GM12891 (cell line): ENCODE measurements at regions not wholly inside any gene's neighbourhood (a gene's known extent, or its start where the extent isn't known, plus 50 kb on each side); places are given as distances from the start of the nearest gene placed in this dataset.

Source experiments
- DNase-seq: peaks from one replicate; pipeline ENCODE4 v3.0.0; 2011; ENCODE audit warnings: low spot score; ENCODE audit not compliant: insufficient read length
- FAIRE-seq: peaks from 2 replicates; lab custom pipeline; 2011; peaks lifted over from hg19 to GRCh38; lab: Jason Lieb, UNC
- PAX5 ChIP-seq: IDR thresholded peaks from 2 replicates; pipeline ENCODE4 v1.6.1; 2011; ENCODE audit warnings: low read length, moderate library complexity, mild to moderate bottlenecking; ENCODE audit not compliant: insufficient read depth, severe bottlenecking
- POLR2A ChIP-seq: IDR thresholded peaks from 2 replicates; pipeline ENCODE4 v1.6.1; 2011; ENCODE audit warnings: low read depth, low read length, control low read depth
- POLR2AphosphoS5 ChIP-seq: IDR thresholded peaks from 2 replicates; pipeline ENCODE4 v1.6.1; 2011; ENCODE audit warnings: low read depth, low read length, control low read depth
- POU2F2 ChIP-seq: IDR thresholded peaks from 2 replicates; pipeline ENCODE4 v1.6.1; 2011; ENCODE audit warnings: low read depth, mild to moderate bottlenecking, control low read depth, low read length, moderate library complexity
- SPI1 ChIP-seq: IDR thresholded peaks from 2 replicates; pipeline ENCODE4 v1.6.1; 2011; ENCODE audit warnings: low read depth, low read length, control low read depth
- TAF1 ChIP-seq: IDR thresholded peaks from 2 replicates; pipeline ENCODE4 v1.6.1; 2011; ENCODE audit warnings: low read depth, low read length, control low read depth

GRCh38 chr2:239715202-239715601 is 309.9 kb downstream of the NDUFA10 start:
- no peak for FAIRE-seq
- TF ChIP-seq POLR2A, result no peak
- no peak for TF ChIP-seq SPI1
- no peak for TF ChIP-seq POLR2AphosphoS5
- TF ChIP-seq PAX5, result no peak
- TF ChIP-seq TAF1, result no peak

GRCh38 chr2:239714116-239714515 is 311.0 kb downstream of the NDUFA10 start:
- DNase-seq, result no peak
- no peak for FAIRE-seq
- TF ChIP-seq POLR2A, result no peak
- TF ChIP-seq PAX5, result no peak
- TF ChIP-seq SPI1, result no peak
- no peak for TF ChIP-seq POU2F2
- TF ChIP-seq POLR2AphosphoS5, result no peak
- TF ChIP-seq TAF1, result no peak

More at GRCh38 chr2:239715202-239715601, 309.9 kb downstream of the NDUFA10 start:
- no peak for DNase-seq

- FAIRE-seq (no peak), DNase-seq (no peak)
- TF ChIP-seq TAF1 (no peak), POLR2A (no peak), POLR2AphosphoS5 (no peak), SPI1 (no peak), PAX5 (no peak), POU2F2 (no peak)
Observed at GRCh38 chr2:239712755-239713154, 311.9 kb upstream of the HDAC4 start.

- TF ChIP-seq SPI1 (no peak), POLR2A (no peak), PAX5 (no peak)
- FAIRE-seq, result no peak
- DNase-seq, result no peak
Observed at GRCh38 chr2:239711911-239712570, 311.2 kb upstream of the HDAC4 start.

- FAIRE-seq, result no peak
- TF ChIP-seq POLR2A (no peak), TAF1 (no peak), PAX5 (no peak), POU2F2 (no peak), POLR2AphosphoS5 (no peak), SPI1 (no peak)
- no peak for DNase-seq
Observed at GRCh38 chr2:239710953-239711861, 310.4 kb upstream of the HDAC4 start.

GRCh38 chr2:239706367-239706766 is 305.5 kb upstream of the HDAC4 start:
- TF ChIP-seq POLR2AphosphoS5, result no peak
- no peak for TF ChIP-seq SPI1
- TF ChIP-seq PAX5, result no peak
- TF ChIP-seq POU2F2, result no peak
- TF ChIP-seq TAF1, result no peak
- no peak for TF ChIP-seq POLR2A
- DNase-seq (no peak), FAIRE-seq (no peak)

- FAIRE-seq, result no peak
- no peak for TF ChIP-seq SPI1
- DNase-seq, result no peak
Observed at GRCh38 chr2:239704737-239705136, 303.9 kb upstream of the HDAC4 start.

GRCh38 chr2:239703834-239704233 is 303.0 kb upstream of the HDAC4 start:
- FAIRE-seq, result no peak
- no peak for DNase-seq
- TF ChIP-seq POU2F2 (no peak), POLR2A (no peak), POLR2AphosphoS5 (no peak), SPI1 (no peak), PAX5 (no peak), TAF1 (no peak)

- no peak for FAIRE-seq
- TF ChIP-seq TAF1, result no peak
- TF ChIP-seq SPI1, result no peak
- TF ChIP-seq PAX5, result no peak
- no peak for TF ChIP-seq POLR2A
- no peak for TF ChIP-seq POLR2AphosphoS5
- TF ChIP-seq POU2F2, result no peak
- no peak for DNase-seq
Observed at GRCh38 chr2:239700686-239701345, 300.0 kb upstream of the HDAC4 start.

- DNase-seq (no peak), FAIRE-seq (no peak)
- TF ChIP-seq SPI1 (no peak), PAX5 (no peak), TAF1 (no peak), POLR2AphosphoS5 (no peak), POU2F2 (no peak), POLR2A (no peak)
Observed at GRCh38 chr2:239697399-239698164, 296.8 kb upstream of the HDAC4 start.
